ENCODE measurements at regions not wholly inside any gene's neighbourhood (a gene's known extent, or its start where the extent isn't known, plus 50 kb on each side); places are given as distances from the start of the nearest gene placed in this dataset.

DNA sequence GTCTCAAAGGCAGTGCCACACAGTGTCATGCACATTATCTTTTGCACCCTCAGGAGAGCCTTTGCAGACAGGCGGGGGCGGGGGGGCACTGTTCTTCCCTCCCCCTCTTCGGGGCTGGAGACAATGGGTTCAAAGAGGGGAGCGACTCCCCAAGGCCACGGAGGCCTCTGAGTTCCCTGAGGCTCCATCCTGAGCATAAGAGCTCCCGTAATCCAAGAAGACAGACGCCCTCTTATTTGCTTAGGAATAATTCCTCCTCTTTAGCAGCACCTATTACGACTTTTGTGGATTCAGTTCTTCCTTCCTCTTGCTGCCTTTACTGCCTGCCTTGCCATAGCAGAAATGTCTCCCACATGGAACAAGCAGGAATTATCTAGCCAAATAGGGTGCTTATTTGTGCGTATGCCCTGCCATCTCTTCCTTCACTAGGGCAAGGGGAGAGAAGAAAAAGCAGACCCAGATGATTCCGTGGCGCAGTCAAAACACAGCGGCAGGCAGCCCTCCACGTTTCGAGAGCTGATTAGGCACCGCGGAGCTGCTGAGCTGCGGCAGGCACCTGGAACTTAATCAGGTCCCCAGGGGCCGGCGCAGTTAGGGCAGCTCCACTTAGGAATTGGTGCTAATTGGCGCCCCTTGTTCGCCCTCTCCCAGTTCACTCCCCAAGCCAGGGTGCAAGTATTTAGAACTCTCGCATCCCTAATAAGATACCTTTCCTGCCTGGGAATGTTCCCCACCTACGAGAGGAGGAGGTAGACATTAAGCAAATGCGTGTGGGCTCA, 233.4 kb upstream of the MYT1L start:
- no peak for TF ChIP-seq POLR2AphosphoS5 (IDR thresholded peaks at IDR 0.05; ENCODE audit: low read depth, low read length)
- TF ChIP-seq TAF1 (IDR thresholded peaks at IDR 0.05; ENCODE audit: borderline replicate concordance, low read depth, low read length) = no peak
- TF ChIP-seq, protein P1, sequence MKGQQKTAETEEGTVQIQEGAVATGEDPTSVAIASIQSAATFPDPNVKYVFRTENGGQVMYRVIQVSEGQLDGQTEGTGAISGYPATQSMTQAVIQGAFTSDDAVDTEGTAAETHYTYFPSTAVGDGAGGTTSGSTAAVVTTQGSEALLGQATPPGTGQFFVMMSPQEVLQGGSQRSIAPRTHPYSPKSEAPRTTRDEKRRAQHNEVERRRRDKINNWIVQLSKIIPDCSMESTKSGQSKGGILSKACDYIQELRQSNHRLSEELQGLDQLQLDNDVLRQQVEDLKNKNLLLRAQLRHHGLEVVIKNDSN (IDR thresholded peaks at IDR 0.05; ENCODE audit: borderline replicate concordance, low read depth) = no peak
- TF ChIP-seq, protein P2, sequence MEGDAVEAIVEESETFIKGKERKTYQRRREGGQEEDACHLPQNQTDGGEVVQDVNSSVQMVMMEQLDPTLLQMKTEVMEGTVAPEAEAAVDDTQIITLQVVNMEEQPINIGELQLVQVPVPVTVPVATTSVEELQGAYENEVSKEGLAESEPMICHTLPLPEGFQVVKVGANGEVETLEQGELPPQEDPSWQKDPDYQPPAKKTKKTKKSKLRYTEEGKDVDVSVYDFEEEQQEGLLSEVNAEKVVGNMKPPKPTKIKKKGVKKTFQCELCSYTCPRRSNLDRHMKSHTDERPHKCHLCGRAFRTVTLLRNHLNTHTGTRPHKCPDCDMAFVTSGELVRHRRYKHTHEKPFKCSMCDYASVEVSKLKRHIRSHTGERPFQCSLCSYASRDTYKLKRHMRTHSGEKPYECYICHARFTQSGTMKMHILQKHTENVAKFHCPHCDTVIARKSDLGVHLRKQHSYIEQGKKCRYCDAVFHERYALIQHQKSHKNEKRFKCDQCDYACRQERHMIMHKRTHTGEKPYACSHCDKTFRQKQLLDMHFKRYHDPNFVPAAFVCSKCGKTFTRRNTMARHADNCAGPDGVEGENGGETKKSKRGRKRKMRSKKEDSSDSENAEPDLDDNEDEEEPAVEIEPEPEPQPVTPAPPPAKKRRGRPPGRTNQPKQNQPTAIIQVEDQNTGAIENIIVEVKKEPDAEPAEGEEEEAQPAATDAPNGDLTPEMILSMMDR (IDR thresholded peaks at IDR 0.05) = no peak
- no peak for TF ChIP-seq RFX5 (IDR thresholded peaks at IDR 0.05; ENCODE audit: low read length)
- no peak for TF ChIP-seq MEF2A (IDR thresholded peaks at IDR 0.05; ENCODE audit: borderline replicate concordance, low read depth)
- TF ChIP-seq JUND (IDR thresholded peaks at IDR 0.05) = no peak
- TF ChIP-seq, protein P3, sequence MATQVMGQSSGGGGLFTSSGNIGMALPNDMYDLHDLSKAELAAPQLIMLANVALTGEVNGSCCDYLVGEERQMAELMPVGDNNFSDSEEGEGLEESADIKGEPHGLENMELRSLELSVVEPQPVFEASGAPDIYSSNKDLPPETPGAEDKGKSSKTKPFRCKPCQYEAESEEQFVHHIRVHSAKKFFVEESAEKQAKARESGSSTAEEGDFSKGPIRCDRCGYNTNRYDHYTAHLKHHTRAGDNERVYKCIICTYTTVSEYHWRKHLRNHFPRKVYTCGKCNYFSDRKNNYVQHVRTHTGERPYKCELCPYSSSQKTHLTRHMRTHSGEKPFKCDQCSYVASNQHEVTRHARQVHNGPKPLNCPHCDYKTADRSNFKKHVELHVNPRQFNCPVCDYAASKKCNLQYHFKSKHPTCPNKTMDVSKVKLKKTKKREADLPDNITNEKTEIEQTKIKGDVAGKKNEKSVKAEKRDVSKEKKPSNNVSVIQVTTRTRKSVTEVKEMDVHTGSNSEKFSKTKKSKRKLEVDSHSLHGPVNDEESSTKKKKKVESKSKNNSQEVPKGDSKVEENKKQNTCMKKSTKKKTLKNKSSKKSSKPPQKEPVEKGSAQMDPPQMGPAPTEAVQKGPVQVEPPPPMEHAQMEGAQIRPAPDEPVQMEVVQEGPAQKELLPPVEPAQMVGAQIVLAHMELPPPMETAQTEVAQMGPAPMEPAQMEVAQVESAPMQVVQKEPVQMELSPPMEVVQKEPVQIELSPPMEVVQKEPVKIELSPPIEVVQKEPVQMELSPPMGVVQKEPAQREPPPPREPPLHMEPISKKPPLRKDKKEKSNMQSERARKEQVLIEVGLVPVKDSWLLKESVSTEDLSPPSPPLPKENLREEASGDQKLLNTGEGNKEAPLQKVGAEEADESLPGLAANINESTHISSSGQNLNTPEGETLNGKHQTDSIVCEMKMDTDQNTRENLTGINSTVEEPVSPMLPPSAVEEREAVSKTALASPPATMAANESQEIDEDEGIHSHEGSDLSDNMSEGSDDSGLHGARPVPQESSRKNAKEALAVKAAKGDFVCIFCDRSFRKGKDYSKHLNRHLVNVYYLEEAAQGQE (IDR thresholded peaks at IDR 0.05; ENCODE audit: low read depth, low read length) = no peak
